ENCODE measurements at regions not wholly inside any gene's neighbourhood (a gene's known extent, or its start where the extent isn't known, plus 50 kb on each side); places are given as distances from the start of the nearest gene placed in this dataset.
"Not testable (repeated sequence)": the region's sequence is repeated elsewhere in the genome, so short reads cannot be mapped to it uniquely, and the experiment has no call there.

- no peak for DNase-seq (ENCODE audit: low spot score)
- intact Hi-C loops (cut with DNase I): loop anchor here in 1 of 2 donors (2.0 kb wide), 1 partner anchor 28 kb away; no protein-coding TSS in a partner anchor
These were observed 389.9 kb downstream of the TNS1 start for GRCh38 chr2:217612920-217613319.

- intact Hi-C loops (cut with DNase I): loop anchor here in 1 of 2 donors (2.0 kb wide), 1 partner anchor 27 kb away; no protein-coding TSS in a partner anchor
- no peak for DNase-seq (ENCODE audit: low spot score)
These were observed 390.6 kb downstream of the TNS1 start for GRCh38 chr2:217612211-217612610.

GRCh38 chr2:217611626-217612127 is 391.1 kb downstream of the TNS1 start:
- intact Hi-C loops (cut with DNase I): loop anchor here in 1 of 2 donors (2.0 kb wide), 1 partner anchor 27 kb away; no protein-coding TSS in a partner anchor
- DNase-seq (ENCODE audit: low spot score): no peak

- intact Hi-C loops (cut with DNase I): no loop called here
These were observed 391.7 kb downstream of the TNS1 start for GRCh38 chr2:217611056-217611455.

GRCh38 chr2:217610401-217610814 is 392.4 kb downstream of the TNS1 start:
- DNase-seq (ENCODE audit: low spot score): no peak
- intact Hi-C loops (cut with DNase I): no loop called here

More at GRCh38 chr2:217611056-217611455, 391.7 kb downstream of the TNS1 start:
- no peak for DNase-seq (ENCODE audit: low spot score)

DNA sequence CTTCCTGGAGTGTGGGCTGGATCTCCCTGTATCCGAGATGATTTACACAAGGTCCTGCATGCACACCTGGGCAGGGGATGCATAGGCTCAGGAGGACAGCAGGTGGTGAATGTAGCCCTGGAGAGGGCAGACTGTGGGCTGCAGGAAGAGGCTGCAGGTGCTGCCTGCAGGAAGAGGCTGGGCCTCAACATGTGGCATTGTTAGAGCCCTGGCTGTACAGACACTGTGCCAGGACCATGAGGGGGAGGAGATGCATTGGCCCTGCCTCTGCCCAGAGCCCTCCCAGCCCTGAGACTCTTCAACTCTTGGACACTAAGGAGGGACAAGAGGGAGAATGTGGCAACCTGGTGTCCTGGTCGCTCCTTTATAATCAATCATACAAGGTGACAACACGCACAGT is 392.8 kb downstream of the TNS1 start:
- no peak for DNase-seq (ENCODE audit: low spot score)
- intact Hi-C loops (cut with DNase I): no loop called here

- intact Hi-C loops (cut with DNase I): no loop called here
- no peak for DNase-seq (ENCODE audit: low spot score)
These were observed 396.5 kb downstream of the TNS1 start for GRCh38 chr2:217606296-217606695.

- no peak for DNase-seq (ENCODE audit: low spot score)
- intact Hi-C loops (cut with DNase I): no loop called here
These were observed 398.1 kb downstream of the TNS1 start for GRCh38 chr2:217604527-217605194.

DNA sequence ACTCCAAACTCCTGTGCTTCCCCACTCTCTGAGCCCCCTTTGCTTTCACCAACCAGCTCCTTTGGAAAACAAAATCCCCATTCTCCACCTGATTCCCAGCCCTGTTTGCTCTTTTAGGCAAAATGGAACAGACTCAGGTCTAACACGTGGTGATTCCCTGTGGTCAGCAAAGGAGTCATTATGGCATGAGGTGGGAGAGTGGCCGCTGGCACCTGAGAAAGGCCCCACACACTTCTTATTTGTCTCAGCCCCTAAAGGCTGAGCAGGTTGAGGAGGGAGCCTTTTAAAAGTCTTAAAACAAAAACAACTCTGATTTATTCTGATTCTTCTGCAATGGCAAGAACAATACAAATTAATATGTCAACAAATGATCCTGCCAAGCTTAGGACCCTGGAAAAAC is 401.2 kb downstream of the TNS1 start:
- intact Hi-C loops (cut with DNase I): no loop called here
- no peak for DNase-seq (ENCODE audit: low spot score)

- DNase-seq (ENCODE audit: low spot score): no peak
- intact Hi-C loops (cut with DNase I): no loop called here
These were observed 402.9 kb downstream of the TNS1 start for GRCh38 chr2:217599906-217600305.

DNA sequence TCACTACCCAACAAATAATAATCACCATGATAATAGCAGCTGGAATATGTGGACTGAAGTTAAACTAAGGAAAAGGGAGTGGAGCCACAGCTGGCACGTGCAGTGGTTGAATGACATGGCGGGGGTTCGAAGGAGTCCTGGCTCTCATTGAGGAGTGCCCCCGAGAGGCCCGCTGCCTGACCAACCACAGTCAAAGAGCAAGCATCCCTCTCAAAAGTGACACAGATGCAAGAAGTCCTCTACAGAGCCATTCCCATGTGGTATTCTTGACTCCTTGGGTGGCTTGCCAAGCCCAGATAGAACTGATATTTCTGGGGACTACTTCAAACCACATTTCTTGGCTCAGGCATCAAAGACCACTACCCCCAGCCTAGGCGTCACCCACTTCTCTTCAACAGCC is 405.1 kb downstream of the TNS1 start:
- intact Hi-C loops (cut with DNase I): no loop called here
- DNase-seq (ENCODE audit: low spot score): no peak

- no peak for DNase-seq (ENCODE audit: low spot score)
- intact Hi-C loops (cut with DNase I): no loop called here
These were observed 405.6 kb downstream of the TNS1 start for GRCh38 chr2:217597145-217597544.

DNA sequence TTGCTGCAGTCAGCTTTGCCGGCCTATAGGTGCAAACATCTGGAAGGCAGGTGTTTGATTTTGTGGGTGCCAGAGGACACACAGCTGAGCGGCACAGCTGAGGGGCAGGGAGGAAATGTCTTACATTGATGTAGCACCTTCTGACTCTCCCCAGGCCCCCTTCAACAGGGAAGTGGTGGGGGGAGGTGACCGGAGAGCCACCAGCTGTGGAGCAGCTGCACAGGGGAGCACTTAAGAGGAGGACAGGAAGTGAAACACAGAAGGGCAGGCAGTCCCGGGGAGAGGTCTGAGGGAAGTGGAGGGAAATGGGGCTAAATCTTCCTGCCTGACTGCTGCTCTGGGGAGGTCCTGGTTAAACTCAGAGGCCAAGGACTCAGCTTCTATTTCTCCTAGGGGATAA is 409.1 kb downstream of the TNS1 start:
- intact Hi-C loops (cut with DNase I): no loop called here
- DNase-seq (ENCODE audit: low spot score): no peak

DNA sequence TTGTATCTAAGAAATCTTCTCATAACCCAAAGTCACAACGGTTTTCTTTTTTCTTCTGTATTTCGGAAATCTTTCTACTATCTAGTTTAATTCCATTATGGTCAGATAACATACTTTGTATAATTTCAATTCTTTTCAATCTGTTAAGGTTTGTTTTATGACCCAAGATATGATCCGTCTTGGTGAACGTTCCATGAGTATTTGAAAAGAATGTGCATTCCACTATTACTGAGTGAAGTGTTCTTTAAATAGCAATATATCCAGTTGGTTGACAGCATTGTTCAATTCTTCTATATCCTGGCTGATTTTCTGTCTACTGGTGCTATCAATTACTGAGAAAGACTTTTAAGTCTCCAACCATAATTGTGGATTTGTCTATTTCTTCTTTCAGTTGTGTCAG is 414.5 kb downstream of the TNS1 start:
- no peak for DNase-seq (ENCODE audit: low spot score)
- intact Hi-C loops (cut with DNase I): no loop called here

GRCh38 chr2:217585362-217585761 is 417.4 kb downstream of the TNS1 start:
- intact Hi-C loops (cut with DNase I): loop anchor here in 1 of 2 donors (2.0 kb wide), 1 partner anchor 27 kb away; no protein-coding TSS in a partner anchor

GRCh38 chr2:217580407-217580806 is 422.4 kb downstream of the TNS1 start:
- DNase-seq (ENCODE audit: low spot score); intact Hi-C loops (cut with DNase I): not testable (repeated sequence)

More at GRCh38 chr2:217585362-217585761, 417.4 kb downstream of the TNS1 start:
- DNase-seq (ENCODE audit: low spot score): no peak

- intact Hi-C loops (cut with DNase I): no loop called here
- no peak for DNase-seq (ENCODE audit: low spot score)
These were observed 429.2 kb downstream of the TNS1 start for GRCh38 chr2:217573571-217573970.

- intact Hi-C loops (cut with DNase I): no loop called here
- no peak for DNase-seq (ENCODE audit: low spot score)
These were observed 432.4 kb downstream of the TNS1 start for GRCh38 chr2:217570394-217570793.

DNA sequence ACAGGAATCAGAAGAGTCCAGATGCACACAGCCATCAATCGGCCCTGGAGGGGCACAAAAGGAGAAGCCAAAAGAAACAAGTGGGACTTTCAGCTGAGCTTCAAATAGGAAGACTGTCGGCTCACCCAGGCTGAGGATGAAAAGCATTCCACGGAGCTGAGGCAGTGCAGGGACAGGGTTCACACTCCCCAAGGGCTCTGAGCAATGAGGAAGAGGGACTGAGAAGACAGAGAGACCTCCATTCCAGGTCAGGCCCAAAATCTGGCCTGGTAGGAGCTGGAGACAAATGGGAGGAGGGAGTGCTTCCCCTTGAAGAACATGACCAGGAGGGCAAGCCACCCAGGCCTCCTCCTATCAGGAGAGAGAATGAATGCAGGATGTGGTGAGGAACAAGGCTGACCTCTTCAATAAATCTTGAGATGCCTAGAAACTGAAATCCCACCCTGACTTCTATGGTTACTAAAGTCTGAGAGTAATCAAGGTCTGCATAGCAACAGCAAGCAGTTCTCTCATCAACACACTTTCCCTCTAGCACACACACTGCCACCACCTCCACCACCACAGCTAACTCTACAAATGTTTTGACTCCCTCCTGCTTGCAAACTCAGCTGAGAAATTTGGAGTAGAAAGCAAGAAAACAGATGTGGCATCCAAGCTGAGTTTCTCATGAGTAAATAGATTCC is 434.4 kb downstream of the TNS1 start:
- DNase-seq (ENCODE audit: low spot score): no peak

DNA sequence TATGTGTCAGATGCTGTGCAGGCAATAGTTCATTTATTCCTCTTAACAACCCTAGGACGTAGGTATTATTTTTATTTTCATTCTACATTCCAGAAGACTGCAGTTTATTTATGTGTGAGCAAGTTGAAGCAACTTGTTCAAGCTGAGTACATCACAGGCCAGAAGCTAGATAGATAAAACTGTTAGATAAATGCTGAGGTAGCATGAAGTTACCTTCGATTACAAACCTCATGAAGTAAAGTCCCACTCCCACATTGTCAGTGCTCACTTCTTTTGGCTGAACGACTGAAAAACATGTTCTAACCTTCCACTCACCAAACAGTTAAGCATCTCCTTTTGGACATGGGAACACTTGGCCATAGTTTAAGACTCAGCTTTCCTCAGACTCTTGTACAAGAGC is 439.2 kb downstream of the TNS1 start:
- intact Hi-C loops (cut with DNase I): no loop called here
- no peak for DNase-seq (ENCODE audit: low spot score)

More for the DNA sequence above, 434.4 kb downstream of the TNS1 start:
- intact Hi-C loops (cut with DNase I): no loop called here
